ENCODE measurements at regions not wholly inside any gene's neighbourhood (a gene's known extent, or its start where the extent isn't known, plus 50 kb on each side); places are given as distances from the start of the nearest gene placed in this dataset.

DNA sequence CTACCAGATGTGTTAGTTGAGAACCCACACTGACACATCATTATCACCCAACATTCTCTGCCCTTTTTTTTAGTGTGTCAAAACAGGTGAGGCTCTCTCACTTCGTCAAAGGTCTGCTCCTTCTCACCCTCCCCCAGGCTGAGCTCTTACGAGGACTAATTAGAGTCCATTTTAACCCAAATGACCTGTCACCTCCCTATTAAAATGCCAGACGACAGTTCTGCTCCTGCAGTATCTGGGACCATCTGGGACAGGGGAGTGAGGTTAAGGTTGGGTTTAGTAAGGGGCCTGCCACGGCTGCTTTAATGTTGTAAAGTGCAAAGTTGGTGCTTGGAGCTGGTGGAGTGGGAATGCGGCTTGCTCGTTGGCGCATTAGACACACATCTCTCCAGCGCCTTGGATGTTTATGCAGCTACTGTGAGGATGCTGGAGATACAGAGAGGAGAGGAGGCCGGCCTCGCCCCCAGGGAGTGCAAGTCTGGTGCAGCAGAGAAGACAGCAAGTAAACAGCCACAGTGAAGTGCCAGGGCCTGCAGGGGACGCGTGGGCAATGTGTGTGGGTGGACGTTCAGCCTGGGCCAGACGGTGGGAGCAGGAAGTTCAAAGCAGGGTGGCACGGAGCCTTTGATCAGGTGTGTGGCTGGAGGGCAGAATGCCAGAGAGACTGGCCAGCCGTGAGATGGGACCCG, 96.2 kb downstream of the C9orf50 start:
- TF ChIP-seq, protein P1, sequence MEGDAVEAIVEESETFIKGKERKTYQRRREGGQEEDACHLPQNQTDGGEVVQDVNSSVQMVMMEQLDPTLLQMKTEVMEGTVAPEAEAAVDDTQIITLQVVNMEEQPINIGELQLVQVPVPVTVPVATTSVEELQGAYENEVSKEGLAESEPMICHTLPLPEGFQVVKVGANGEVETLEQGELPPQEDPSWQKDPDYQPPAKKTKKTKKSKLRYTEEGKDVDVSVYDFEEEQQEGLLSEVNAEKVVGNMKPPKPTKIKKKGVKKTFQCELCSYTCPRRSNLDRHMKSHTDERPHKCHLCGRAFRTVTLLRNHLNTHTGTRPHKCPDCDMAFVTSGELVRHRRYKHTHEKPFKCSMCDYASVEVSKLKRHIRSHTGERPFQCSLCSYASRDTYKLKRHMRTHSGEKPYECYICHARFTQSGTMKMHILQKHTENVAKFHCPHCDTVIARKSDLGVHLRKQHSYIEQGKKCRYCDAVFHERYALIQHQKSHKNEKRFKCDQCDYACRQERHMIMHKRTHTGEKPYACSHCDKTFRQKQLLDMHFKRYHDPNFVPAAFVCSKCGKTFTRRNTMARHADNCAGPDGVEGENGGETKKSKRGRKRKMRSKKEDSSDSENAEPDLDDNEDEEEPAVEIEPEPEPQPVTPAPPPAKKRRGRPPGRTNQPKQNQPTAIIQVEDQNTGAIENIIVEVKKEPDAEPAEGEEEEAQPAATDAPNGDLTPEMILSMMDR (IDR thresholded peaks at IDR 0.05) = no peak
- no peak for TF ChIP-seq EP300 (IDR thresholded peaks at IDR 0.05)
- no peak for TF ChIP-seq POLR2A (IDR thresholded peaks at IDR 0.05)
- TF ChIP-seq POLR2AphosphoS5 (IDR thresholded peaks at IDR 0.05) = no peak
